ENCODE measurements at regions not wholly inside any gene's neighbourhood (a gene's known extent, or its start where the extent isn't known, plus 50 kb on each side); places are given as distances from the start of the nearest gene placed in this dataset.
"Not testable (repeated sequence)": the region's sequence is repeated elsewhere in the genome, so short reads cannot be mapped to it uniquely, and the experiment has no call there.

GRCh38 chr3:75850301-75851008, 65.1 kb upstream of the ZNF717 start:
- TF ChIP-seq CTCF (IDR thresholded peaks at IDR 0.05); SMC3 (IDR thresholded peaks at IDR 0.05; ENCODE audit: low read depth, low read length); RAD21 (IDR thresholded peaks at IDR 0.05; ENCODE audit: low read length); SIN3A (IDR thresholded peaks at IDR 0.05; ENCODE audit: borderline replicate concordance, low read depth, low read length): not testable (repeated sequence)
